ENCODE measurements at regions not wholly inside any gene's neighbourhood (a gene's known extent, or its start where the extent isn't known, plus 50 kb on each side); places are given as distances from the start of the nearest gene placed in this dataset.

DNA sequence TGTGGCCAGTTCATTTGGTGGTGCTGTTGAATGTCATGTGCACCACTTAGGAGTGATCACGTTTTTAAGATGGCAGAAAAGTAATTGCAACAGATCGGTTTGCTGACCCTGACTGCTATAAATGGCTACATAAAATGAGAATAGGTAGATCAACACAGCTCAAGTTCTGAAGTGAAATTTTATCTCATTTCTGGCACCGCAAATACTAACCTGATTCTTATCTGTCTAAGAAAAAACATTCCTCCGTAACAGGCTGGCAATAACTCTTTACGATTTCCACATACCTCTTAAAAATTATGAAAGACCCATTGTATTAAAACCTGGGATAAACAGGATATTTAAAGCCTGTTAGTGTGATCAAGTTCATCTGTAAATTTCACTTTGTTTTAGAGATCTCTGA lies 387.5 kb downstream of the PDGFC start:
- no peak for DNase-seq (ENCODE audit: low read depth in 4 of 6, low spot score in 6 of 6)
- H3K36me3 ChIP-seq (ENCODE audit: control insufficient read depth, insufficient read depth, low read length), result no peaks in the 10 kb centered on the region
- no peak overlapping the region for H3K4me3 ChIP-seq (ENCODE audit: low read depth, low read length)
- WGBS (ENCODE audit: insufficient coverage), result 82% methylated on average over 2 of the region's 5 CpGs
- no peaks in the 10 kb centered on the region for H3K9me3 ChIP-seq (ENCODE audit: control insufficient read depth, insufficient read depth, low read length)
- H3K4me1 ChIP-seq (ENCODE audit: control insufficient read depth, insufficient read depth, low read length), result no peaks in the 10 kb centered on the region
- no peaks in the 10 kb centered on the region for H3K27me3 ChIP-seq (ENCODE audit: control insufficient read depth, insufficient read depth, low read length)
- H3K27ac ChIP-seq (ENCODE audit: low read depth, low read length), result no peak overlapping the region

DNA sequence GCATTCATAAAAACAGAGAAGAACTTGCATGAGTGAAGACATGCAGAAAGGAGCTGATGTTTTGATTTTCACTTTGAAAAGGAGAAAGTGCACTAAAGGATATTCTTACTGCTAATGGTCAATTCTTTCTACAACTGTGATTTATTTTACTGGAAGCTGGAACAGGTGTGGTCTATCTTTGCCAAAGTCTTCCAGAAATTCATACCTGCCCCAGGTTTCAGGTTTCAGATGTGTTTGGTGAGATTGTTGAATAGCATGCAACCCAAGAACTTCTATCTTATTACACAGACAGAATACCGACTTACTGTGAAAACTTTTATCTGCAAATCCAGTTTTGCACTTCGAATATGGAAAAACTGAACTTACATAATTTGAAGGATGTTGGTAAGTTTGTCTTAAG lies 388.3 kb downstream of the PDGFC start:
- no peak overlapping the region for H3K4me3 ChIP-seq (ENCODE audit: low read depth, low read length)
- H3K27me3 ChIP-seq (ENCODE audit: control insufficient read depth, insufficient read depth, low read length), result no peaks in the 10 kb centered on the region
- H3K36me3 ChIP-seq (ENCODE audit: control insufficient read depth, insufficient read depth, low read length), result no peaks in the 10 kb centered on the region
- H3K4me1 ChIP-seq (ENCODE audit: control insufficient read depth, insufficient read depth, low read length), result peaks cover under 1% of the 10 kb centered on the region
- no peaks in the 10 kb centered on the region for H3K9me3 ChIP-seq (ENCODE audit: control insufficient read depth, insufficient read depth, low read length)
- no CpG with 5 or more reads among the region's 2 CpGs for WGBS (ENCODE audit: insufficient coverage)
- H3K27ac ChIP-seq (ENCODE audit: low read depth, low read length), result no peak overlapping the region
- DNase-seq (ENCODE audit: low read depth in 4 of 6, low spot score in 6 of 6), result no peak

DNA sequence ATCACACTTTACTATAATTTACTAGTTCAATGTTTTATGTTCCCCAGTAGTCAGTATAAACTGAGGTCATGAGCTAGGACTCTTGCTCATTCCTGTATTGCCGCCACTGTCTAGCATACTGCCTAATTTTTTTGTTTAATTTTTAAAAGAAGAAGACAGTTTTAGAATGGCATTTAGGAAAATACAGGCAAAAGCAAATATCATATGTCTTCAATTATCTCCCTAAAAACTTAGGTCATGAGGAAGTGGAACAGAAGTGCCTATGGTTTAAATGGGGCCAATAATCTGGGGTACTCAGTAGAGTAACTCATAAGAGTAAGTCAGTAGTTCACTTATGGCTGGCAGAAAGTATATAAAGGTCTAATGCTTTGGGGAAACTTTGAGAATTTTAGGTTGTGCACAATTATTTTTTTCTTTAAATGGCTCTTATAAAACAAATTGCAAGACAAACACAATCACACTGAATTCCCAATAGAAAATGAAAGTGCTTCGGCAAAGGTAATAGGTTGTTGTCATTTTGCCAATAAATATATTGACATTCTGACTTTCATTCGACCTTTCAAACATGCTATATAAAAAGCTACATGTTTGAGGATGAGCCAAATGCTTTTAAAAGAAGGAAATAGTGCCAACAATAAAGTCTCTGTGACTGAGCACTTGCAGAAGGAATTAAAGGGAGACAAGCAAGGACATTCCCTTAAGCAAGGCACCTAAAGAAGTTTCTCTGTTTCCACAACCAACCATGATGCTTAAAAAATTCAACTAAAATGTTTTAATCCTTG lies 390.1 kb downstream of the PDGFC start:
- Histone ChIP-seq H3K4me1 (ENCODE audit: control insufficient read depth, insufficient read depth, low read length) (peaks cover 2% of the 10 kb centered on the region), H3K27me3 (ENCODE audit: control insufficient read depth, insufficient read depth, low read length) (no peaks in the 10 kb centered on the region), H3K9me3 (ENCODE audit: control insufficient read depth, insufficient read depth, low read length) (no peaks in the 10 kb centered on the region), H3K36me3 (ENCODE audit: control insufficient read depth, insufficient read depth, low read length) (no peaks in the 10 kb centered on the region), H3K4me3 (ENCODE audit: low read depth, low read length) (no peak overlapping the region), H3K27ac (ENCODE audit: low read depth, low read length) (no peak overlapping the region)
- no peak for DNase-seq (ENCODE audit: low read depth in 4 of 6, low spot score in 6 of 6)
- no CpG with 5 or more reads among the region's 3 CpGs for WGBS (ENCODE audit: insufficient coverage)

DNA sequence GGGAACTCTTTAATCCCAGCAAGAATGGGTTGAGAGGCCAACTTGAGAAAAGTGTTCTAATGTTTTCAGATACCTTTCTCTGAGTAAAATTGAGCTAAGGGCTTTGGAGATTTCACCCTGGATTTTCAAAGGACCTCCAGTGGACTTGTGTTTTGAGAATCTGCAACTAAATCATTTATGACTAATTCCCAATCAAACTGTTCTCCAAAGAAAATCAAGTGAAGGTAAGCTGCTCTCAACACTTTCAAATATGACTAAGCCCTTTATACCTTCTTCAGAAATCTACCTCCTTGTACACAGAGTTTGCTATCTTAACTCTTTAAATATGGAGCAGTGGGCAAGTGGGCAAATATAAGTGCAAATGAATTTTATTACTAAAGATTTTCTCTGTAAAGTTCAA lies 392.9 kb downstream of the PDGFC start:
- Histone ChIP-seq H3K4me1 (ENCODE audit: control insufficient read depth, insufficient read depth, low read length) (peaks cover 2% of the 10 kb centered on the region), H3K9me3 (ENCODE audit: control insufficient read depth, insufficient read depth, low read length) (no peaks in the 10 kb centered on the region), H3K4me3 (ENCODE audit: low read depth, low read length) (no peak overlapping the region), H3K27ac (ENCODE audit: low read depth, low read length) (no peak overlapping the region), H3K27me3 (ENCODE audit: control insufficient read depth, insufficient read depth, low read length) (no peaks in the 10 kb centered on the region), H3K36me3 (ENCODE audit: control insufficient read depth, insufficient read depth, low read length) (no peaks in the 10 kb centered on the region)
- no peak for DNase-seq (ENCODE audit: low read depth in 4 of 6, low spot score in 6 of 6)

DNA sequence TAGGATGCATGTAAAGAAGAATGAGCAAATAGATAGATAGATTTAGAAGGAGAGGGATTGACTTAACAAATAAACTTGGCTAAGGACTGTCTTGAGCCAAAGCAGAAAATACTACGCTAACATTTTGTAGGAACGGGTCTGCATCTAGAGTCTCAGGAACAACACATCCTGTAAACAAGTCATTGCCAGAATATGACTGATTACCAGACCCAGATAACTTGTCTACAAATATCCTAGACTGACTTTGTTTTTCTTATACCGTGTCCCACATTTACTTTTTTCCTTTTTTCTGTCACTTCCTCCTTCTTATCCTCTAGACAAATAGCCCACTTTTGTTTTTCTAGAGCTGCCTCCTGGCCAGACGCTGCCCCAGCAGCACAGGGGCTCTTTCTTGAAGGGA lies 393.6 kb downstream of the PDGFC start:
- Histone ChIP-seq H3K9me3 (ENCODE audit: control insufficient read depth, insufficient read depth, low read length) (no peaks in the 10 kb centered on the region), H3K4me1 (ENCODE audit: control insufficient read depth, insufficient read depth, low read length) (peaks cover 2% of the 10 kb centered on the region), H3K36me3 (ENCODE audit: control insufficient read depth, insufficient read depth, low read length) (no peaks in the 10 kb centered on the region), H3K4me3 (ENCODE audit: low read depth, low read length) (no peak overlapping the region), H3K27me3 (ENCODE audit: control insufficient read depth, insufficient read depth, low read length) (no peaks in the 10 kb centered on the region), H3K27ac (ENCODE audit: low read depth, low read length) (no peak overlapping the region)
- 64% methylated on average over 3 of the region's 4 CpGs for WGBS (ENCODE audit: insufficient coverage)
- no peak for DNase-seq (ENCODE audit: low read depth in 4 of 6, low spot score in 6 of 6)

DNA sequence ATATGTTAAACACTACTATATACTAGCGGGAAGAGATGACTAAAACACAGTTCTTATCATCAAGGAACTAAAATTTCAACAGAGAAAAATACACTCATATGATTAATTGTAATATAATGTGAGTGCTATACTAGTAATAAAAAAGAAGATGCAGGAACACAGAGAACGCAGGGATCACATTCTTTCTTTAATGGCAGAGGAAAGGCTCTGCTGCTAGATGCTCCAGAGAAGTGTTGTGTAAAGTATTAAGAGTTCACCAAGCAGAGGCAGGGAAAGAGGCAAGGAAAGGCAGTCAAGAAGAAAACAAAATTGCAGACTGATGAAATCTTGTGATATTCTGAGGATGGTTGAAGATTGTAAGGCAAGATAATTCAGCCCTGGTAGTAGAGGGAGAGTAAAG lies 394.7 kb downstream of the PDGFC start:
- no peak for DNase-seq (ENCODE audit: low read depth in 4 of 6, low spot score in 6 of 6)
- Histone ChIP-seq H3K27ac (ENCODE audit: low read depth, low read length) (no peak overlapping the region), H3K36me3 (ENCODE audit: control insufficient read depth, insufficient read depth, low read length) (no peaks in the 10 kb centered on the region), H3K9me3 (ENCODE audit: control insufficient read depth, insufficient read depth, low read length) (no peaks in the 10 kb centered on the region), H3K27me3 (ENCODE audit: control insufficient read depth, insufficient read depth, low read length) (no peaks in the 10 kb centered on the region), H3K4me3 (ENCODE audit: low read depth, low read length) (no peak overlapping the region), H3K4me1 (ENCODE audit: control insufficient read depth, insufficient read depth, low read length) (peaks cover 2% of the 10 kb centered on the region)
- WGBS (ENCODE audit: insufficient coverage), result 43% methylated on average over 1 of the region's 2 CpGs

DNA sequence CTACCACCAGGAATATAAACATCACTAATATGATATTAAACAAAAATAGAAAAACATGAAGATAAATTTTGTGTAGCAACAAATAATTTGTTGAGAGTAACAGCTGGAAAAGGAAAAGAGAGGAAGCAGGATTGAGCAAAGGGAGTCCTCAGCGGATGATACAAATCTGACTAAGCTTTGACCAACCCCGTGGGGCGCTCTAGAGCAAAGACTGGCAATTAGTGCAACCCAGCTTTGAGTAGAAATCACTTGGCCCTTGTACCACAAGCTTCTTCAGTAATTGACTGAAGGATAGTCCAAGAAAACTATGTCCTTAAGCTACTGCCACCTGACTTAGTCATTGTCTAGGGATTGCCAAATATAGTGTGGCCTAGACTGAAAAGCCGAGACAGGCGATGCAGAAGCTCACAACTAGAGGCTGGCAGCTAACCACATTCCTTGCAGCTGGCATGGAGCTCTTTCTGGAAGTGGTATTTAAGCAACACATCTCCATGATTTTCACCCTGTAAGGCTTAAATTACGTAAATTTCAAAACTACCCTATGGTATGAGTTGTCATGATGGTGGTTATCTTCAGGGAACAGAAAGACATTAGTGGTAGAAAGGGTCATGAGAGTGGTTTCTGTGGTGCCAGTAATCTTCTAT lies 396.0 kb downstream of the PDGFC start:
- Histone ChIP-seq H3K36me3 (ENCODE audit: control insufficient read depth, insufficient read depth, low read length) (no peaks in the 10 kb centered on the region), H3K27ac (ENCODE audit: low read depth, low read length) (no peak overlapping the region), H3K27me3 (ENCODE audit: control insufficient read depth, insufficient read depth, low read length) (no peaks in the 10 kb centered on the region), H3K4me1 (ENCODE audit: control insufficient read depth, insufficient read depth, low read length) (peaks cover 2% of the 10 kb centered on the region), H3K9me3 (ENCODE audit: control insufficient read depth, insufficient read depth, low read length) (no peaks in the 10 kb centered on the region), H3K4me3 (ENCODE audit: low read depth, low read length) (no peak overlapping the region)
- 80% methylated on average over 5 of the region's 6 CpGs for WGBS (ENCODE audit: insufficient coverage)
- no peak for DNase-seq (ENCODE audit: low read depth in 4 of 6, low spot score in 6 of 6)

DNA sequence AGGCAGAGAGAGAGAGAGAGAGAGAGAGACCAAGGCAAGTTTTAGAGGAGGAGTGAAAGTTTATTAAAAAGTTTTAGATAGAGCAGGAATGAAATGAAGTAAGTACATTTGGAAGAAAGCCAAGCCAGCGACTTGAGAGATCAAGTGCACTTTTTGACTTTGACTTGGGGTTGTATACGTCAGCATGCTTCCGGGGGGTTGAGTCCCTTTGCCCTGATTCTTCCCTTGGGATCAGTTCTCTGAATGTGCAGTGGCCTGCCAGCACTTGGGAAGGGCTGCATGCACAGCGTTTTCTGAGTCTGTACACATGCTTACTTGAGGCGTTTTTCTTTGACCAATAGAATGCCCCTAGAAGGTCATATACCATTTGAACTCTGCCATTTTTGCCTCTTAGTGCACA lies 400.5 kb downstream of the PDGFC start:
- Histone ChIP-seq H3K27ac (ENCODE audit: low read depth, low read length) (no peak overlapping the region), H3K9me3 (ENCODE audit: control insufficient read depth, insufficient read depth, low read length) (no peaks in the 10 kb centered on the region), H3K4me3 (ENCODE audit: low read depth, low read length) (no peak overlapping the region), H3K36me3 (ENCODE audit: control insufficient read depth, insufficient read depth, low read length) (no peaks in the 10 kb centered on the region), H3K27me3 (ENCODE audit: control insufficient read depth, insufficient read depth, low read length) (no peaks in the 10 kb centered on the region), H3K4me1 (ENCODE audit: control insufficient read depth, insufficient read depth, low read length) (no peaks in the 10 kb centered on the region)
- WGBS (ENCODE audit: insufficient coverage), result 77% methylated on average over 5 of the region's 5 CpGs
- no peak for DNase-seq (ENCODE audit: low read depth in 4 of 6, low spot score in 6 of 6)

DNA sequence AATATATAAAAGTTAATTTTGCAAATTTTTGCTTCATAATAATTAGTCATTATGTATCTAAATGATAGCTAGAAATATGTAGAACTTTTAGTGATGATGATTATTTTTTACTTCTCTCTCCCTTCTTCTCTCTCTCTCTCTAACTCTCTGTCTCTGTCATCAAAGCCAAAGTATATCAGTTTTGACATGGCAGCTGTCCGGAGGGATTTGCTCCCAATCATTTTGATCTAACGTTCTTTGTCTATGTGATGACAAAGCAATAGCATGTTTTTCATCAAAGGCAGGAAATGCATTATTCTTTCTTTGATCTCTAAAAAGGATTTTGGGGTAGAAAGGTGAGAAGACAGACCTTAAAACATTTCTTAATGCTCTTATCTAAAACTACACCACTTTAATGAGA lies 402.1 kb downstream of the PDGFC start:
- no peak overlapping the region for H3K27ac ChIP-seq (ENCODE audit: low read depth, low read length)
- H3K4me3 ChIP-seq (ENCODE audit: low read depth, low read length), result no peak overlapping the region
- H3K27me3 ChIP-seq (ENCODE audit: control insufficient read depth, insufficient read depth, low read length), result no peaks in the 10 kb centered on the region
- H3K4me1 ChIP-seq (ENCODE audit: control insufficient read depth, insufficient read depth, low read length), result no peaks in the 10 kb centered on the region
- H3K36me3 ChIP-seq (ENCODE audit: control insufficient read depth, insufficient read depth, low read length), result no peaks in the 10 kb centered on the region
- WGBS (ENCODE audit: insufficient coverage), result no CpG with 5 or more reads among the region's 2 CpGs
- no peak for DNase-seq (ENCODE audit: low read depth in 4 of 6, low spot score in 6 of 6)
- H3K9me3 ChIP-seq (ENCODE audit: control insufficient read depth, insufficient read depth, low read length), result no peaks in the 10 kb centered on the region

DNA sequence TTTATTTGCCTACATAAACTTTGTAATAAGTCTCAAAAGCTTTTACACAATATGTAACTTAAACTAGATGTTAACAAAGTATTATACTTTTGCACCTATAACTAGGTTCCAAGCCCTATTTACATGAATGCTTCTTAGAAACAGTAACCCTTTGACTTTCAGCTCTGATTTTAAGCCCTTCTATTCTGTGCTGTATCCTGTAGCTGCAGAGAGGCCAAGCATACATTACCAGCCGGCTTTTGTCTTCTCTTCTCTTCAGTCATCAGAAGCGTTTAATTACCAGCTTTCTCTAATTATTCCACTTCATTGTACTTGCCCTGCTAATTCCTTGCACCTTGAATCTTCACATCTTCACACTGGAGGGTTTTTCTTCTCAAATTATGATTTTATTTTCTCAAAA lies 403.1 kb downstream of the PDGFC start:
- Histone ChIP-seq H3K36me3 (ENCODE audit: control insufficient read depth, insufficient read depth, low read length) (no peaks in the 10 kb centered on the region), H3K4me1 (ENCODE audit: control insufficient read depth, insufficient read depth, low read length) (no peaks in the 10 kb centered on the region), H3K9me3 (ENCODE audit: control insufficient read depth, insufficient read depth, low read length) (no peaks in the 10 kb centered on the region), H3K27me3 (ENCODE audit: control insufficient read depth, insufficient read depth, low read length) (no peaks in the 10 kb centered on the region), H3K4me3 (ENCODE audit: low read depth, low read length) (no peak overlapping the region), H3K27ac (ENCODE audit: low read depth, low read length) (no peak overlapping the region)
- WGBS (ENCODE audit: insufficient coverage), result 19% methylated on average over 2 of the region's 2 CpGs
- peak in 2 of 6 donors; percentile 38 to 57 for DNase-seq (ENCODE audit: low read depth in 4 of 6, low spot score in 6 of 6)
